Tibial artery (tissue), 4 donors: ENCODE measurements at regions not wholly inside any gene's neighbourhood (a gene's known extent, or its start where the extent isn't known, plus 50 kb on each side); places are given as distances from the start of the nearest gene placed in this dataset.

Source experiments
- DNase-seq, 2 donors: peaks; one replicate each; pipeline ENCODE4 v3.0.0-alpha.2; 2019
- H3K27ac ChIP-seq, 2 donors: fragments of 200-600 bp; sonication (generic) in 1 of 2; 1 replicate in 1 of 2; 2 replicates in 1 of 2; pipeline ENCODE4 v1.5.1; 2018 to 2019; ENCODE audit warnings: mild to moderate bottlenecking in 1 of 2
- H3K27me3 ChIP-seq, 2 donors: fragments of 200-600 bp; sonication (generic) in 1 of 2; one replicate each; pipeline versions ENCODE4 v1.5.1 to v1.6.0; 2016 to 2019
- H3K36me3 ChIP-seq, 3 donors: fragments of 200-600 bp; sonication (generic) in 2 of 3; one replicate each; pipeline ENCODE4 v1.5.1; 2016 to 2019; ENCODE audit warnings: mild to moderate bottlenecking in 2 of 3
- H3K4me1 ChIP-seq, 4 donors: fragments of 200-600 bp; sonication (generic) in 2 of 4; 1 replicate in 3 of 4; 2 replicates in 1 of 4; pipeline ENCODE4 v1.5.1; 2016 to 2019
- H3K4me3 ChIP-seq, 2 donors: fragments of 200-600 bp; sonication (generic) in 1 of 2; 1 replicate in 1 of 2; 2 replicates in 1 of 2; pipeline ENCODE4 v1.5.1; 2018 to 2019; ENCODE audit warnings: mild to moderate bottlenecking in 2 of 2
- H3K9me3 ChIP-seq, 3 donors: fragments of 200-600 bp; sonication (generic) in 1 of 3; one replicate each; pipeline ENCODE4 v1.5.1; 2016 to 2019
- intact Hi-C: fragments of 100-400 bp; cut with DNase I; formaldehyde crosslinking; loops from one replicate; pipeline ENCODE4 v1.15.0; 2023; ENCODE audit warnings: low total_unique reads
- TF ChIP-seq, protein P1 (sequence below), 2 experiments: fragments of 200-600 bp in 1 of 2; fragments of 450-650 bp in 1 of 2; IDR thresholded peaks; one replicate each; pipeline ENCODE4 v1.5.1; 2017 to 2019; ENCODE audit warnings: antibody characterized with exemption in 2 of 2, mild to moderate bottlenecking in 1 of 2, moderate library complexity in 1 of 2

DNA sequence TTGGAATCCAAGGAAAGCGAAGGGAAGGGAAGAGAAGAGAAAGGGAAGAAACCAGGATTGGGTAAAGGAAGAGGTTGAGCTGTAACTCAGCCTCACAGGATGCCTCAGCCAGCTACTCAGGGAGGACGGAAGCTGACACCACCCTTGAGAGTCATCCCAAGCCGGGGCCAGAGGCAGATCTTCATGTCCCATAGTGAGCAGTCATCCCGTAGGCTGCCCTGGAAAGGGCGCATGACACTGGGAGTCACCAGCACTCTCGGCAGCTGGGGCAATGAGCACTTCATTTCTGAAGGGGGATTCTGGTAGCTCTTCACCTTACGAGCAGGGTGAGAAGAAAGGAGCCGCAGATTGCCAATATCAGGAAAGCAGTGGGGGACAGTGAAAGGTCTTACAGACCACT, 60.1 kb upstream of the PCSK6 start:
- Histone ChIP-seq H3K27ac (no peak overlapping the region), H3K4me1 (no peaks in the 10 kb centered on the region), H3K9me3 (no peaks in the 10 kb centered on the region), H3K36me3 (no peaks in the 10 kb centered on the region), H3K4me3 (no peak overlapping the region), H3K27me3 (peaks cover 0 to 25% of the 10 kb centered on the region in 2 donors)
- intact Hi-C loops: no loop called here
- DNase-seq: no peak
- TF ChIP-seq, protein P1, sequence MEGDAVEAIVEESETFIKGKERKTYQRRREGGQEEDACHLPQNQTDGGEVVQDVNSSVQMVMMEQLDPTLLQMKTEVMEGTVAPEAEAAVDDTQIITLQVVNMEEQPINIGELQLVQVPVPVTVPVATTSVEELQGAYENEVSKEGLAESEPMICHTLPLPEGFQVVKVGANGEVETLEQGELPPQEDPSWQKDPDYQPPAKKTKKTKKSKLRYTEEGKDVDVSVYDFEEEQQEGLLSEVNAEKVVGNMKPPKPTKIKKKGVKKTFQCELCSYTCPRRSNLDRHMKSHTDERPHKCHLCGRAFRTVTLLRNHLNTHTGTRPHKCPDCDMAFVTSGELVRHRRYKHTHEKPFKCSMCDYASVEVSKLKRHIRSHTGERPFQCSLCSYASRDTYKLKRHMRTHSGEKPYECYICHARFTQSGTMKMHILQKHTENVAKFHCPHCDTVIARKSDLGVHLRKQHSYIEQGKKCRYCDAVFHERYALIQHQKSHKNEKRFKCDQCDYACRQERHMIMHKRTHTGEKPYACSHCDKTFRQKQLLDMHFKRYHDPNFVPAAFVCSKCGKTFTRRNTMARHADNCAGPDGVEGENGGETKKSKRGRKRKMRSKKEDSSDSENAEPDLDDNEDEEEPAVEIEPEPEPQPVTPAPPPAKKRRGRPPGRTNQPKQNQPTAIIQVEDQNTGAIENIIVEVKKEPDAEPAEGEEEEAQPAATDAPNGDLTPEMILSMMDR (IDR thresholded peaks at IDR 0.05): no peak

DNA sequence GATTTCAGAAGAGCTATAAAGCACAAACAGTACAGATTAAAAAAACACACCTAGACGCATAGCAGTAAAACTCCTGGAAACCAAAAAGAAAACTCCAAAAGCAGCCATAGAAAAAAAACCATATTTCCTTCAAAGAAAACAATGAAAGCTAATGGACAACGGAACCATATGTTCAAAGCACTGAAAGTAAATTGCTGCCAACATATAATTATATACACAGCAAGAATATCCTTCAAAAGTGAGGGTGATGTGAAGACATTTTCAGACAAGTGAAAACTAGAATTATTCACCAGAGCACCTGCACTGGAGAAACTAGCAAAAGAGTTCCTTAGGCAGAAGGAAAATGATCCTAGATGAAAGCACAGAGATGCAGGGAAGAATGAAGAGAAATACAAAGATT, 58.2 kb upstream of the PCSK6 start:
- TF ChIP-seq, protein P1 (IDR thresholded peaks at IDR 0.05): no peak

DNA sequence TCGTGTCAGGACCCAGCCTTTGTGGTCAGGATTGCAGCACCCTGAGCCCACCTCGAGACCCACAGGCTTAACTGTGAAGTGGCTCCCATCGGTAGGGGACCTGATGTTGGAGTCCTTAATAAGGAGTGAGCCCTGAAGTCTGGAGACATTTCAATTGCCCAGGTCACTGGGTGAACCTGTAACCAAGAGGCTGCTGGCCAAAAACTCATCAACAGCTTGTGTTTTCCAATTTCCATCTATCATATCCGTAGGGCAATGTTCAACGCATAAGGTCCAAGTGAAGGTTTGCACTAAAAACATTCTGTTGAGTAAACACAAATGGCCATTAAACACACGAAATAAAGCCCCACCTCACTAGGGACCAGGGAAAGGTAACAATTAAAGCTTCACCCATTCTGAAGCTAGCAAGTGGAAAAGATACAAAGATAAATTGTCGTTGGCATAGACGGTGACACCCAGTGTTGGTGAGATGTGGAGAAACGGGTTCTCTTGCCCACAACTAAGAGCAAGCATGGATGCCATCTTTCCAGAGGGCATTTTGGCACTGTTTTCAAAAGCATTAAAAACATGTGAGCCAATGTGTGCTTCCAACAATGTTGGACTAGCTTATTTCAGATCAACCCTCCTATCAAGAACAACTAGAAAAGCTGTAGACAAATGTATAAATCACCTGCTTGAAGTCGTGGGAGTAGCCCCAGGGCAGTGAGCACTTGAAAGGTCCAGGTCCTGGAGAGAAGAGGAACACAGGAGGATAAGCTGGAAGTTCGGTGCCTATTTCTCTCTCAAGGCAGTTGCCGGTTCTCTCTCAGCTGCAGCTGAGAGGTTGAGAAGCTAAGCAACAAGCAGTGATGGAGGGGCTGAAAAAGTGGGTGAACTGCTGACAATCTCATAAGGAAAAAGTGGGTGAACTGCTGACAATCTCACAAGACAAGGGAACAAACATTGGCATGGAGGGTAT, 56.3 kb upstream of the PCSK6 start:
- Histone ChIP-seq H3K36me3 (no peaks in the 10 kb centered on the region), H3K9me3 (no peaks in the 10 kb centered on the region), H3K27me3 (peaks cover 0 to 30% of the 10 kb centered on the region in 2 donors), H3K4me3 (no peak overlapping the region), H3K27ac (no peak overlapping the region), H3K4me1 (no peaks in the 10 kb centered on the region)
- DNase-seq: no peak
- TF ChIP-seq, protein P1 (IDR thresholded peaks at IDR 0.05): no peak
- intact Hi-C loops: no loop called here

More for the DNA sequence above, 58.2 kb upstream of the PCSK6 start:
- intact Hi-C loops: no loop called here
- H3K27me3 ChIP-seq: peaks cover 0 to 37% of the 10 kb centered on the region in 2 donors
- no peak overlapping the region for H3K4me3 ChIP-seq
- H3K4me1 ChIP-seq: no peaks in the 10 kb centered on the region
- no peaks in the 10 kb centered on the region for H3K9me3 ChIP-seq
- no peaks in the 10 kb centered on the region for H3K36me3 ChIP-seq
- DNase-seq: no peak
- H3K27ac ChIP-seq: no peak overlapping the region

DNA sequence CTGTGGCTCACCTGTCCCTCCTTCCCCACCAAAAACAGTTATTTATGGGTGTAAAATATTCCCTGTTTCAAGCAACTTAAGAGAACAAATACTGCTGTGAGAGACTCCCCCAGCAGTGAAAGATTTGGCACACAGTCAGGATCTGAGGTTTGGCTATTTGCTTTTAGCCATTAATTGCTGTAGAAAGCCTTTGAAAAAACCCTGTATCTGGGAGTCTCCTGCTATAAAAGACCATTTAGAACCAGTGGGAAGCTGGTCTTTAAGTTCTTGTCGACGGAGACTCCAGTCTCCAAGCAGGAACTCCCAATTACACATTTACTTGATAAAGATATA, 55.1 kb upstream of the PCSK6 start:
- H3K4me3 ChIP-seq: no peak overlapping the region
- H3K27me3 ChIP-seq: peaks cover 0 to 30% of the 10 kb centered on the region in 2 donors
- intact Hi-C loops: no loop called here
- H3K4me1 ChIP-seq: no peaks in the 10 kb centered on the region
- DNase-seq: no peak
- no peak overlapping the region for H3K27ac ChIP-seq
- H3K36me3 ChIP-seq: no peaks in the 10 kb centered on the region
- no peaks in the 10 kb centered on the region for H3K9me3 ChIP-seq
- TF ChIP-seq, protein P1 (IDR thresholded peaks at IDR 0.05): no peak

DNA sequence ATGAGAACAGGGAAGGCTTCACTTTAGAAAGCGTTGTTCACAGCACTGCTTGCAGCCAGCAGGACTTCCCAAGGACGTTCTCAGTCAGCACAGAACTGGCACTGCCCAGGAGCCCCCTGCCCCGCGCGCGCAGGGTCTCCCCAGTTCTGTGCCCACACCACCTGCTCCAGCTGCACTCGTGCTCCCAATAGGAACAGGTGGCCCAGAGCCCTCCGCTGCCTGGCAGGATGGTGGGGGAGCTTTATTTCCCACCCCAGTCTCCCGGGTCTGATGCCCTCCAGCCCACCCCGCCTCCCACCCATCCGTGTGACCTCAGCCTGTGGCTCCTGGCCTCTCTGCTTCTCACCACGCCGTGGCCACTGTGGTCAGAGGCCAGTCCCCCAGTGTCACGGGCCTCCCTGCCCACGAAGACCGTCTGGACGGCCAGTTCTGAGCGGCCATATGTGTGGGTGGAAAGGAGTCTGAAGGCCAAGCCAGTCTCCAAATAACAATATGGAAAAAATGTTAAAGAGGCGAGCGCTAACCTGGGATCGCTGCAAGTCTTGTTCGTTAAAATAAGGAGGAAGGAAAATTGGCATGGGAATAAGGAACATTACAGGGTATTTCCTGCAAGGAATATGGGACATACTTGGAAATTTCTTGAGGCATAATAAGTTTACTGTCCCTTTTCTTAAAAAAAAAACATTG, 54.6 kb upstream of the PCSK6 start:
- Histone ChIP-seq H3K27me3 (peaks cover 0 to 30% of the 10 kb centered on the region in 2 donors), H3K9me3 (no peaks in the 10 kb centered on the region), H3K4me1 (no peaks in the 10 kb centered on the region), H3K27ac (no peak overlapping the region), H3K36me3 (no peaks in the 10 kb centered on the region), H3K4me3 (no peak overlapping the region)
- TF ChIP-seq, protein P1 (IDR thresholded peaks at IDR 0.05): no peak
- no peak for DNase-seq
- intact Hi-C loops: no loop called here
